ENCODE measurements at regions not wholly inside any gene's neighbourhood (a gene's known extent, or its start where the extent isn't known, plus 50 kb on each side); places are given as distances from the start of the nearest gene placed in this dataset.

DNA sequence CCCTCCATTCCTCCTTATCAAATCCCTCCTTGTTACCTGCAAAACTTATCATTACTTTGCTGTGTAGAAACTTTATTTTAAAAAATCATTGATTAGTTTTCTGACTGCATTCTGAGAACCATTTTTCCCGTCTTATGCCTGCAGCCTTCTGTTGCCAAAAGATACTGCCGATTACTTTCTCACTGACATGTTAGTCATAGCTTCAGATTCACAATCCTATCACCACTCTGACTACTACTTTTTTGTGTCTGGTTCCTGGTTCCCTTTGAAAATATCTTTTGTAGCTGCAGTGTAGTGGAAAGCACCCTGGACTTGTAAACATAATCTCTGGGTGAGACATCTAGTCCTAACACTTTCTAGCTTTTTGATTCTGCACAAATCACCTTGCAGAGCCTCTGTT, 71.7 kb downstream of the NR2F1 start:
- no peaks in the 10 kb centered on the region for H3K9me3 ChIP-seq (ENCODE audit: insufficient read depth, low read length)
- no peaks in the 10 kb centered on the region for H3K27me3 ChIP-seq (ENCODE audit: low read depth, low read length)
- no peaks in the 10 kb centered on the region for H4K20me1 ChIP-seq (ENCODE audit: insufficient read depth, low read length)
- no peak overlapping the region for H3K27ac ChIP-seq (ENCODE audit: low read length)
- H3K36me3 ChIP-seq (replicated peaks; ENCODE audit: low read depth, low read length), result no peaks in the 10 kb centered on the region
- no peak overlapping the region for H2AFZ ChIP-seq (ENCODE audit: low read depth, low read length)
- no peaks in the 10 kb centered on the region for H3K79me2 ChIP-seq (ENCODE audit: low read length)
- no peak overlapping the region for H3K4me2 ChIP-seq (ENCODE audit: low read length)
- peaks cover 8% of the 10 kb centered on the region for H3K4me1 ChIP-seq (ENCODE audit: low read length)
- no peak overlapping the region for H3K9ac ChIP-seq (ENCODE audit: low read length)
- no peak for TF ChIP-seq EZH2phosphoT487 (IDR thresholded peaks at IDR 0.05; ENCODE audit: low read depth)
- TF ChIP-seq, protein P1, sequence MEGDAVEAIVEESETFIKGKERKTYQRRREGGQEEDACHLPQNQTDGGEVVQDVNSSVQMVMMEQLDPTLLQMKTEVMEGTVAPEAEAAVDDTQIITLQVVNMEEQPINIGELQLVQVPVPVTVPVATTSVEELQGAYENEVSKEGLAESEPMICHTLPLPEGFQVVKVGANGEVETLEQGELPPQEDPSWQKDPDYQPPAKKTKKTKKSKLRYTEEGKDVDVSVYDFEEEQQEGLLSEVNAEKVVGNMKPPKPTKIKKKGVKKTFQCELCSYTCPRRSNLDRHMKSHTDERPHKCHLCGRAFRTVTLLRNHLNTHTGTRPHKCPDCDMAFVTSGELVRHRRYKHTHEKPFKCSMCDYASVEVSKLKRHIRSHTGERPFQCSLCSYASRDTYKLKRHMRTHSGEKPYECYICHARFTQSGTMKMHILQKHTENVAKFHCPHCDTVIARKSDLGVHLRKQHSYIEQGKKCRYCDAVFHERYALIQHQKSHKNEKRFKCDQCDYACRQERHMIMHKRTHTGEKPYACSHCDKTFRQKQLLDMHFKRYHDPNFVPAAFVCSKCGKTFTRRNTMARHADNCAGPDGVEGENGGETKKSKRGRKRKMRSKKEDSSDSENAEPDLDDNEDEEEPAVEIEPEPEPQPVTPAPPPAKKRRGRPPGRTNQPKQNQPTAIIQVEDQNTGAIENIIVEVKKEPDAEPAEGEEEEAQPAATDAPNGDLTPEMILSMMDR (IDR thresholded peaks at IDR 0.05; ENCODE audit: low read depth, low read length), result no peak
- H3K4me3 ChIP-seq (ENCODE audit: low read length), result no peak overlapping the region

DNA sequence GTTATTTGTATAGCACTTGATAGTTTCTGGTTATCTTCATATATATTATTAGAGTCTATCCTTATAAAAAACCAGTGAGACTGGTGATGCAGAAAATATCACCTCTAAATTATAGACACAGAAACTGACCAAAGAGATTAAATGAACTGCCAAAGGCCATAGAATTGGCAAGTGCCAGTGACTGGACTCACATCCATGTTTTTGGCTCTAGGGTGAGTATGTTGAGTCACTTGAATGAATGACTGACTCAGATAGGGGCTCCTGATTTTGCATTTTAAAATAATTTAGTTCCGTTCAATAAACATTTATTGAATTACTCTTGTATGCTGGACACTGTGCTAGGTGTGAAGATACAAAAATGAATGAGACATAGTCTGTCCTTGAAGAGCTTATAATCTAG, 70.7 kb downstream of the NR2F1 start:
- H4K20me1 ChIP-seq (ENCODE audit: insufficient read depth, low read length), result no peaks in the 10 kb centered on the region
- H3K27ac ChIP-seq (ENCODE audit: low read length), result no peak overlapping the region
- H3K4me1 ChIP-seq (ENCODE audit: low read length), result peaks cover 8% of the 10 kb centered on the region
- no peaks in the 10 kb centered on the region for H3K36me3 ChIP-seq (replicated peaks; ENCODE audit: low read depth, low read length)
- TF ChIP-seq, protein P1 (IDR thresholded peaks at IDR 0.05; ENCODE audit: low read depth, low read length), result no peak
- TF ChIP-seq EZH2phosphoT487 (IDR thresholded peaks at IDR 0.05; ENCODE audit: low read depth), result no peak
- H2AFZ ChIP-seq (ENCODE audit: low read depth, low read length), result no peak overlapping the region
- H3K79me2 ChIP-seq (ENCODE audit: low read length), result no peaks in the 10 kb centered on the region
- no peaks in the 10 kb centered on the region for H3K9me3 ChIP-seq (ENCODE audit: insufficient read depth, low read length)
- H3K9ac ChIP-seq (ENCODE audit: low read length), result no peak overlapping the region
- no peak overlapping the region for H3K4me2 ChIP-seq (ENCODE audit: low read length)
- H3K4me3 ChIP-seq (ENCODE audit: low read length), result no peak overlapping the region
- H3K27me3 ChIP-seq (ENCODE audit: low read depth, low read length), result no peaks in the 10 kb centered on the region

DNA sequence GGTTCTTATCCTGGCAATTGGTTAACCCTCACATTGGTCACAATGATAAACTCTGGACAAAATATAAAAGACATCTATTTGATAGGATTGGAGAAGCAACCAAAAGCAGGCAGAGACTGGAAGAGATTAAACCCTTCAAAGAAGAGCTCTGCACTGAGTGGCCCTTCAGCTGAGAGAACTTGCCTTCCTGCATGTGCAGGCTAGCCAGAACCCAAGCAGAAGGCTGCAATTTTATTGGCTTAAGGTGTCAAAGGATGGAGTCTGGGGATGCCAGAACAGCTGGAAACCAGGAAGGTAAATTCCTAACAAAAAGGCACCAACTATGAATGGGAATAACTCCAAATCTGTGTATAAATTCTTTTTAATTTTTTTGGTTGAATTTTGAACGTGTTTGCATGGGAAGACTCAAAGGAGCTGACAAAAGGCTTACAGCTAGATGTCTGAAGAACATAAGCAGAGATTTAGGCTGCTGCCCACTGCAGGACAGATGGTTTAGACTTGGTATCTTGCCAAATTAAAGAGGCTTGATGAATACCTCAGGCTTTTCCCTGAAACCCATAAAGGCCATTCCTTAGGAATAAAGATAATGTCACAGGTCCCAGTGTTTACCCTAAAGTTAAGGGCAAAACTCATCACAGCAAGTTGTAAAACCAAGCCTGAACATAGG, 66.3 kb downstream of the NR2F1 start:
- Histone ChIP-seq H3K9me3 (ENCODE audit: insufficient read depth, low read length) (no peaks in the 10 kb centered on the region), H3K4me1 (ENCODE audit: low read length) (peaks cover 8% of the 10 kb centered on the region), H3K27me3 (ENCODE audit: low read depth, low read length) (no peaks in the 10 kb centered on the region), H3K36me3 (replicated peaks; ENCODE audit: low read depth, low read length) (no peaks in the 10 kb centered on the region), H3K4me3 (ENCODE audit: low read length) (no peak overlapping the region), H4K20me1 (ENCODE audit: insufficient read depth, low read length) (no peaks in the 10 kb centered on the region), H3K79me2 (ENCODE audit: low read length) (no peaks in the 10 kb centered on the region), H3K27ac (ENCODE audit: low read length) (no peak overlapping the region), H3K9ac (ENCODE audit: low read length) (no peak overlapping the region), H2AFZ (ENCODE audit: low read depth, low read length) (no peak overlapping the region), H3K4me2 (ENCODE audit: low read length) (no peak overlapping the region)
- TF ChIP-seq, protein P1 (IDR thresholded peaks at IDR 0.05; ENCODE audit: low read depth, low read length), result no peak
- TF ChIP-seq EZH2phosphoT487 (IDR thresholded peaks at IDR 0.05; ENCODE audit: low read depth), result no peak

DNA sequence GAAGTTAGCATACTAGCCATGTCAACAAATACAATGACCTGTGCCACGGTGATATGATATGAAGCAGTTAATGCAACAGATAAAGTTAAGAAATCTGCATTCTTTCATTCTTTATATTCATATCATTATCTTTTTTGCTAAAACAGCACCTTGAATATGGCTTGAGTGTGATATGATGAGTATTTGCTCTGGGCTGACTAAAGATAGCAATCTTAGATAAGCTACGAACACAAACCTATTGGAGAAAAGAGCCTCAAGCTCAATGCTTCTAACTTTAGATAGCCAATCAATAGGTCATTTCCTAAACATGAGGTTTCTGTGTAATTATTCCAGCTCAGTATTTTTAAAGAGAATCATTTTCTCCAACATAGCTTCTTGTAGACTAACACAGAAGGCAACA, 61.7 kb downstream of the NR2F1 start:
- no peaks in the 10 kb centered on the region for H3K9me3 ChIP-seq (ENCODE audit: insufficient read depth, low read length)
- TF ChIP-seq, protein P1 (IDR thresholded peaks at IDR 0.05; ENCODE audit: low read depth, low read length), result no peak
- no peak for TF ChIP-seq EZH2phosphoT487 (IDR thresholded peaks at IDR 0.05; ENCODE audit: low read depth)

More for the DNA sequence above, 61.7 kb downstream of the NR2F1 start:
- Histone ChIP-seq H3K79me2 (ENCODE audit: low read length) (no peaks in the 10 kb centered on the region), H2AFZ (ENCODE audit: low read depth, low read length) (no peak overlapping the region), H3K27me3 (ENCODE audit: low read depth, low read length) (no peaks in the 10 kb centered on the region), H3K4me2 (ENCODE audit: low read length) (no peak overlapping the region), H3K36me3 (replicated peaks; ENCODE audit: low read depth, low read length) (no peaks in the 10 kb centered on the region), H4K20me1 (ENCODE audit: insufficient read depth, low read length) (no peaks in the 10 kb centered on the region), H3K4me1 (ENCODE audit: low read length) (peaks cover under 1% of the 10 kb centered on the region), H3K4me3 (ENCODE audit: low read length) (no peak overlapping the region), H3K27ac (ENCODE audit: low read length) (no peak overlapping the region), H3K9ac (ENCODE audit: low read length) (no peak overlapping the region)
